IMR-90 (cell line): ENCODE measurements at regions not wholly inside any gene's neighbourhood (a gene's known extent, or its start where the extent isn't known, plus 50 kb on each side); places are given as distances from the start of the nearest gene placed in this dataset.

Experiments used
- ATAC-seq: fragments of 200-7000 bp; cut with Tn5 transposase; 2 replicates; pipeline ENCODE4 v1.9.1; 2020; ENCODE audit warnings: low read depth, mild to moderate bottlenecking, moderate library complexity
- BruUV-seq: library from RNA; stranded (reverse); fragments of 400-500 nt; replicated peaks from 2 replicates; lab custom pipeline; 2021; lab: Mats Ljungman, UMichigan
- CTCF ChIA-PET: fragments of 300-600 bp; formaldehyde crosslinking; extraction: SDS; loops from one replicate; lab custom pipeline; 2021; ENCODE audit warnings: antibody characterized with exemption; lab: Yijun Ruan, JAX
- POLR2A ChIA-PET: fragments of 300-600 bp; sonication (Branson Sonifier 250); formaldehyde crosslinking; loops from one replicate; lab custom pipeline; 2022; ENCODE audit warnings: antibody characterized with exemption; ENCODE audit not compliant: unreplicated experiment; lab: Charles Lee
- DNase-seq: peaks from one replicate; pipeline ENCODE4 v3.0.0; 2013
- H2AFZ ChIP-seq: replicated peaks from 2 replicates; pipeline ENCODE3; 2013; ENCODE audit warnings: low read length, mild to moderate bottlenecking; ENCODE audit not compliant: poor library complexity
- H2AK5ac ChIP-seq: 2 replicates; pipeline ENCODE4 v1.6.1; 2013; ENCODE audit warnings: low read depth, low read length, inconsistent platforms
- H2AK9ac ChIP-seq: replicated peaks from 2 replicates; pipeline ENCODE3; 2013; ENCODE audit warnings: mild to moderate bottlenecking, low read depth, low read length, moderate library complexity; ENCODE audit not compliant: poor library complexity
- H2BK120ac ChIP-seq: 2 replicates; pipeline ENCODE4 v1.6.1; 2013; ENCODE audit warnings: low read depth, low read length, inconsistent platforms
- H2BK15ac ChIP-seq: 3 replicates; pipeline ENCODE4 v1.6.1; 2013; ENCODE audit warnings: low read depth, low read length, inconsistent platforms
- H2BK20ac ChIP-seq: 2 replicates; pipeline ENCODE4 v1.6.1; 2013; ENCODE audit warnings: low read depth, mild to moderate bottlenecking, inconsistent platforms, low read length, moderate library complexity
- H2BK5ac ChIP-seq: 2 replicates; pipeline ENCODE4 v1.6.1; 2013; ENCODE audit warnings: mild to moderate bottlenecking, low read depth, low read length, inconsistent platforms; ENCODE audit not compliant: poor library complexity, severe bottlenecking
- H3K14ac ChIP-seq: replicated peaks from 2 replicates; pipeline ENCODE4 v1.6.1; 2013; ENCODE audit warnings: low read depth, low read length, inconsistent platforms
- H3K18ac ChIP-seq: 2 replicates; pipeline ENCODE4 v1.6.1; 2013; ENCODE audit warnings: low read depth, low read length, control low read depth
- H3K23ac ChIP-seq: 2 replicates; pipeline ENCODE4 v1.6.1; 2013; ENCODE audit warnings: low read depth, low read length, inconsistent platforms
- H3K27ac ChIP-seq: 2 replicates; pipeline ENCODE4 v1.5.1; 2013; ENCODE audit warnings: mild to moderate bottlenecking, control low read depth, low read length; ENCODE audit not compliant: insufficient read depth
- H3K27me3 ChIP-seq: 2 replicates; pipeline ENCODE4 v1.6.1; 2013; ENCODE audit warnings: low read length; ENCODE audit not compliant: control insufficient read depth, insufficient read depth
- H3K36me3 ChIP-seq: 2 replicates; pipeline ENCODE4 v1.6.1; 2013; ENCODE audit warnings: low read length, mixed read lengths; ENCODE audit not compliant: control insufficient read depth, insufficient read depth
- H3K4ac ChIP-seq: 2 replicates; pipeline ENCODE4 v1.6.1; 2013; ENCODE audit warnings: low read depth, low read length, inconsistent platforms
- H3K4me1 ChIP-seq: 2 replicates; pipeline ENCODE4 v1.6.1; 2013; ENCODE audit warnings: low read length, mixed read lengths; ENCODE audit not compliant: control insufficient read depth, insufficient read depth
- H3K4me2 ChIP-seq: 2 replicates; pipeline ENCODE4 v1.6.1; 2013; ENCODE audit warnings: low read depth, mild to moderate bottlenecking, control low read depth, low read length, moderate library complexity
- H3K4me3 ChIP-seq: 2 replicates; pipeline ENCODE4 v1.5.1; 2013; ENCODE audit warnings: low read depth, mild to moderate bottlenecking, control low read depth, low read length, moderate library complexity; ENCODE audit not compliant: insufficient read depth
- H3K56ac ChIP-seq: 2 replicates; pipeline ENCODE4 v1.6.1; 2013; ENCODE audit warnings: low read length, inconsistent platforms; ENCODE audit not compliant: insufficient read depth; ENCODE audit errors: extremely low read depth
- H3K79me1 ChIP-seq, 2 experiments: 2 replicates each; pipeline ENCODE4 v1.6.1; 2013; ENCODE audit warnings: low read length in 2 of 2, inconsistent platforms in 1 of 2, low read depth in 1 of 2
- H3K9ac ChIP-seq: 2 replicates; pipeline ENCODE4 v1.6.1; 2013; ENCODE audit warnings: low read depth, low read length, control low read depth
- H3K9me1 ChIP-seq: 2 replicates; pipeline ENCODE4 v1.6.1; 2013; ENCODE audit warnings: low read length, inconsistent platforms; ENCODE audit not compliant: insufficient read depth
- H3K9me3 ChIP-seq: 2 replicates; pipeline ENCODE4 v1.6.1; 2013; ENCODE audit warnings: low read length; ENCODE audit not compliant: control insufficient read depth, insufficient read depth
- H4K20me1 ChIP-seq: 2 replicates; pipeline ENCODE4 v1.6.1; 2013; ENCODE audit warnings: low read length, inconsistent platforms; ENCODE audit not compliant: insufficient read depth
- H4K5ac ChIP-seq: 2 replicates; pipeline ENCODE4 v1.6.1; 2013; ENCODE audit warnings: mild to moderate bottlenecking, low read depth, low read length, control low read depth
- H4K8ac ChIP-seq, 2 experiments: 2 replicates each; pipeline ENCODE4 v1.6.1; 2013; ENCODE audit warnings: low read depth in 2 of 2, low read length in 2 of 2, control low read depth in 1 of 2, inconsistent platforms in 1 of 2
- H4K91ac ChIP-seq: 2 replicates; pipeline ENCODE4 v1.6.1; 2013; ENCODE audit warnings: low read depth, low read length, inconsistent platforms; ENCODE audit not compliant: insufficient read depth
- BHLHE40 ChIP-seq: fragments of 150-350 bp; IDR thresholded peaks from 2 replicates; pipeline ENCODE4 v1.6.1; 2016; ENCODE audit warnings: mild to moderate bottlenecking, low read depth, low read length
- CEBPB ChIP-seq: IDR thresholded peaks from 2 replicates; pipeline ENCODE4 v1.6.1; 2012; ENCODE audit warnings: low read depth, low read length, improper control_type of control experiment
- CHD1 ChIP-seq: IDR thresholded peaks from 2 replicates; pipeline ENCODE4 v1.6.1; 2012; ENCODE audit warnings: low read depth, low read length, improper control_type of control experiment
- CTCF ChIP-seq: conservative IDR thresholded peaks from 2 replicates; pipeline ENCODE4 v1.5.1; 2012; ENCODE audit warnings: mild to moderate bottlenecking, low read depth, low read length, improper control_type of control experiment
- ELK1 ChIP-seq: fragments of 150-350 bp; IDR thresholded peaks from 2 replicates; pipeline ENCODE4 v1.6.1; 2016; ENCODE audit warnings: low read depth, mild to moderate bottlenecking, low read length, moderate library complexity, borderline replicate concordance
- FOS ChIP-seq: fragments of 150-350 bp; IDR thresholded peaks from 2 replicates; pipeline ENCODE4 v1.6.1; 2016; ENCODE audit warnings: low read depth, low read length
- MAFK ChIP-seq: IDR thresholded peaks from 2 replicates; pipeline ENCODE4 v1.6.1; 2012; ENCODE audit warnings: low read depth, low read length, improper control_type of control experiment
- MXI1 ChIP-seq: IDR thresholded peaks from 2 replicates; pipeline ENCODE4 v1.6.1; 2012; ENCODE audit warnings: low read depth, mild to moderate bottlenecking, low read length, moderate library complexity, borderline replicate concordance
- NFE2L2 ChIP-seq: fragments of 150-350 bp; IDR thresholded peaks from 2 replicates; pipeline ENCODE4 v1.6.1; 2016; ENCODE audit warnings: low read depth, mild to moderate bottlenecking, low read length
- POLR2A ChIP-seq: IDR thresholded peaks from 2 replicates; pipeline ENCODE4 v1.6.1; 2012; ENCODE audit warnings: mild to moderate bottlenecking, low read depth, low read length
- RAD21 ChIP-seq: IDR thresholded peaks from 2 replicates; pipeline ENCODE4 v1.6.1; 2012; ENCODE audit warnings: low read length, improper control_type of control experiment
- RCOR1 ChIP-seq: IDR thresholded peaks from 2 replicates; pipeline ENCODE4 v1.6.1; 2012; ENCODE audit warnings: mild to moderate bottlenecking, low read length, improper control_type of control experiment; ENCODE audit not compliant: insufficient replicate concordance
- RFX5 ChIP-seq: IDR thresholded peaks from 2 replicates; pipeline ENCODE4 v1.8.0; 2012; ENCODE audit warnings: low read depth, mild to moderate bottlenecking, low read length, moderate library complexity
- SMC3 ChIP-seq: fragments of 150-350 bp; IDR thresholded peaks from 2 replicates; pipeline ENCODE4 v1.6.1; 2016; ENCODE audit warnings: low read depth, mild to moderate bottlenecking, antibody characterized with exemption, low read length, moderate library complexity
- WGBS, 2 experiments: methylation state at CpG; one replicate each; pipeline versions ENCODE4 v1.1.5 to v1.1.7; 2013; ENCODE audit warnings: missing lambda C conversion rate in 2 of 2; ENCODE audit not compliant: insufficient read length in 1 of 2; ENCODE audit errors: extremely low coverage in 2 of 2; 5-methylcytosine and 5-hydroxymethylcytosine counted together
- dilution Hi-C: fragments of 300-500 bp; cut with HindIII; formaldehyde crosslinking; loops from one replicate; pipeline ENCODE4 v1.14.3; 2018; ENCODE audit warnings: low sequenced_read_pairs; ENCODE audit not compliant: unreplicated experiment
- in situ Hi-C: fragments of 300-500 bp; cut with MboI; formaldehyde crosslinking; loops from 3 replicates; pipeline ENCODE4 v1.14.3; 2019; ENCODE audit warnings: low sequenced_read_pairs, inconsistent platforms, mixed read lengths
- intact Hi-C: fragments of 100-400 bp; cut with micrococcal nuclease; formaldehyde crosslinking; loops from 2 replicates; pipeline ENCODE4 v1.10.0; 2022
- TF ChIP-seq, protein P1 (sequence below): fragments of 150-350 bp; IDR thresholded peaks from 2 replicates; pipeline ENCODE4 v1.6.1; 2017; ENCODE audit warnings: mild to moderate bottlenecking, antibody characterized with exemption, low read length, low read depth

GRCh38 chr5:8749556-8749955 is 796.3 kb downstream of the SEMA5A start:
- intact Hi-C loops: no loop called here
- ChIA-PET POLR2A (no interaction called here), CTCF (no interaction called here)

More at GRCh38 chr5:8749556-8749955, 796.3 kb downstream of the SEMA5A start:
- no peak overlapping the region for H2BK15ac ChIP-seq
- in situ Hi-C loops (no loop called here), dilution Hi-C loops (no loop called here)
- H3K9ac ChIP-seq: no peak overlapping the region
- no peak overlapping the region for H3K14ac ChIP-seq
- no peak overlapping the region for H3K56ac ChIP-seq
- no peaks in the 10 kb centered on the region for H3K27me3 ChIP-seq
- H3K4me1 ChIP-seq: no peaks in the 10 kb centered on the region
- H3K4me3 ChIP-seq: no peak overlapping the region
- no peaks in the 10 kb centered on the region for H3K9me1 ChIP-seq
- no peak overlapping the region for H2AFZ ChIP-seq
- no TSS peak for BruUV-seq
- H2BK20ac ChIP-seq: no peak overlapping the region
- ATAC-seq (no peak), DNase-seq (no peak)
- no peak overlapping the region for H3K4me2 ChIP-seq
- H3K18ac ChIP-seq: no peak overlapping the region
- no peaks in the 10 kb centered on the region for H3K36me3 ChIP-seq
- H3K79me1 ChIP-seq: no peaks in the 10 kb centered on the region
- no peak overlapping the region for H3K4ac ChIP-seq
- no peak overlapping the region for H3K23ac ChIP-seq
- H3K9me3 ChIP-seq: no peaks in the 10 kb centered on the region
- H4K8ac ChIP-seq: no peak overlapping the region
- WGBS, 2 experiments: no CpG with 5 or more reads among the region's 2 CpGs
- TF ChIP-seq CTCF (no peak), MAFK (no peak), ELK1 (no peak), POLR2A (no peak), SMC3 (no peak), CHD1 (no peak), CEBPB (no peak), NFE2L2 (no peak), RAD21 (no peak), RCOR1 (no peak), RFX5 (no peak), BHLHE40 (no peak), MXI1 (no peak), FOS (no peak)
- TF ChIP-seq, protein P1, sequence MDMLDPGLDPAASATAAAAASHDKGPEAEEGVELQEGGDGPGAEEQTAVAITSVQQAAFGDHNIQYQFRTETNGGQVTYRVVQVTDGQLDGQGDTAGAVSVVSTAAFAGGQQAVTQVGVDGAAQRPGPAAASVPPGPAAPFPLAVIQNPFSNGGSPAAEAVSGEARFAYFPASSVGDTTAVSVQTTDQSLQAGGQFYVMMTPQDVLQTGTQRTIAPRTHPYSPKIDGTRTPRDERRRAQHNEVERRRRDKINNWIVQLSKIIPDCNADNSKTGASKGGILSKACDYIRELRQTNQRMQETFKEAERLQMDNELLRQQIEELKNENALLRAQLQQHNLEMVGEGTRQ: no peak
- H2BK120ac ChIP-seq: no peak overlapping the region
- no peak overlapping the region for H2AK5ac ChIP-seq
- no peaks in the 10 kb centered on the region for H4K20me1 ChIP-seq
- H4K91ac ChIP-seq: no peak overlapping the region
- H3K27ac ChIP-seq: no peak overlapping the region
- H2BK5ac ChIP-seq: no peak overlapping the region
- H4K5ac ChIP-seq: no peak overlapping the region
- H2AK9ac ChIP-seq: no peak overlapping the region
